ENCODE measurements at regions not wholly inside any gene's neighbourhood (a gene's known extent, or its start where the extent isn't known, plus 50 kb on each side); places are given as distances from the start of the nearest gene placed in this dataset.

GRCh38 chr11:70883973-70884623, 368.3 kb downstream of the SHANK2 start:
- Histone ChIP-seq H3K4me1 (ENCODE audit: control insufficient read depth, extremely low read depth, insufficient read depth, low read length) (no peaks in the 10 kb centered on the region), H3K27ac (ENCODE audit: insufficient read depth, low read length) (no peak overlapping the region), H3K27me3 (ENCODE audit: control insufficient read depth, insufficient read depth, low read length) (no peaks in the 10 kb centered on the region), H3K9me3 (ENCODE audit: control insufficient read depth, insufficient read depth, low read depth, low read length) (no peaks in the 10 kb centered on the region), H3K36me3 (ENCODE audit: control insufficient read depth, insufficient read depth, low read length) (no peaks in the 10 kb centered on the region), H2AFZ (ENCODE audit: low read length) (no peak overlapping the region), H3K4me2 (ENCODE audit: extremely low read depth, insufficient read depth, low read length) (no peak overlapping the region), H4K20me1 (ENCODE audit: control insufficient read depth, extremely low read depth, insufficient read depth, low read length) (no peaks in the 10 kb centered on the region), H3K4me3 (replicated peaks in 1 of 4; ENCODE audit: control extremely low read depth in 1 of 4, insufficient read depth in 1 of 4, low read depth in 3 of 4, low read length in 4 of 4) (no peak overlapping the region), H3K79me2 (ENCODE audit: control insufficient read depth, insufficient read depth, low read length) (no peaks in the 10 kb centered on the region), H3K9ac (ENCODE audit: insufficient read depth, low read length) (no peak overlapping the region)
- no peak for DNase-seq (ENCODE audit: low read depth in 2 of 2)
- TF ChIP-seq CTCF (conservative IDR thresholded peaks at IDR 0.05 in 1 of 2, IDR thresholded peaks at IDR 0.05 in 1 of 2; ENCODE audit: low read depth in 1 of 2, low read length in 2 of 2) (no peak), EZH2 (IDR thresholded peaks at IDR 0.05; ENCODE audit: low read length, missing control alignments) (no peak)

- TF ChIP-seq CTCF (conservative IDR thresholded peaks at IDR 0.05 in 1 of 2, IDR thresholded peaks at IDR 0.05 in 1 of 2; ENCODE audit: low read depth in 1 of 2, low read length in 2 of 2) (no peak), EZH2 (IDR thresholded peaks at IDR 0.05; ENCODE audit: low read length, missing control alignments) (no peak)
- no peaks in the 10 kb centered on the region for H3K9me3 ChIP-seq (ENCODE audit: control insufficient read depth, insufficient read depth, low read depth, low read length)
- no peaks in the 10 kb centered on the region for H3K27me3 ChIP-seq (ENCODE audit: control insufficient read depth, insufficient read depth, low read length)
- no peak overlapping the region for H3K4me2 ChIP-seq (ENCODE audit: extremely low read depth, insufficient read depth, low read length)
- H3K79me2 ChIP-seq (ENCODE audit: control insufficient read depth, insufficient read depth, low read length) = no peaks in the 10 kb centered on the region
- no peaks in the 10 kb centered on the region for H3K4me1 ChIP-seq (ENCODE audit: control insufficient read depth, extremely low read depth, insufficient read depth, low read length)
- no peak overlapping the region for H3K9ac ChIP-seq (ENCODE audit: insufficient read depth, low read length)
- H4K20me1 ChIP-seq (ENCODE audit: control insufficient read depth, extremely low read depth, insufficient read depth, low read length) = no peaks in the 10 kb centered on the region
- no peak for DNase-seq (ENCODE audit: low read depth in 2 of 2)
- no peak overlapping the region for H2AFZ ChIP-seq (ENCODE audit: low read length)
- H3K36me3 ChIP-seq (ENCODE audit: control insufficient read depth, insufficient read depth, low read length) = no peaks in the 10 kb centered on the region
- H3K4me3 ChIP-seq (replicated peaks in 1 of 4; ENCODE audit: control extremely low read depth in 1 of 4, insufficient read depth in 1 of 4, low read depth in 3 of 4, low read length in 4 of 4) = no peak overlapping the region
- H3K27ac ChIP-seq (ENCODE audit: insufficient read depth, low read length) = no peak overlapping the region
Observed at GRCh38 chr11:70885281-70886231, 366.8 kb downstream of the SHANK2 start.

GRCh38 chr11:70886256-70886655, 366.1 kb downstream of the SHANK2 start:
- Histone ChIP-seq H3K4me1 (ENCODE audit: control insufficient read depth, extremely low read depth, insufficient read depth, low read length) (no peaks in the 10 kb centered on the region), H3K4me2 (ENCODE audit: extremely low read depth, insufficient read depth, low read length) (no peak overlapping the region), H2AFZ (ENCODE audit: low read length) (no peak overlapping the region), H3K27me3 (ENCODE audit: control insufficient read depth, insufficient read depth, low read length) (no peaks in the 10 kb centered on the region), H3K79me2 (ENCODE audit: control insufficient read depth, insufficient read depth, low read length) (no peaks in the 10 kb centered on the region), H3K4me3 (replicated peaks in 1 of 4; ENCODE audit: control extremely low read depth in 1 of 4, insufficient read depth in 1 of 4, low read depth in 3 of 4, low read length in 4 of 4) (no peak overlapping the region), H3K36me3 (ENCODE audit: control insufficient read depth, insufficient read depth, low read length) (no peaks in the 10 kb centered on the region), H3K9ac (ENCODE audit: insufficient read depth, low read length) (no peak overlapping the region), H3K27ac (ENCODE audit: insufficient read depth, low read length) (no peak overlapping the region), H3K9me3 (ENCODE audit: control insufficient read depth, insufficient read depth, low read depth, low read length) (no peaks in the 10 kb centered on the region), H4K20me1 (ENCODE audit: control insufficient read depth, extremely low read depth, insufficient read depth, low read length) (no peaks in the 10 kb centered on the region)
- no peak for DNase-seq (ENCODE audit: low read depth in 2 of 2)
- TF ChIP-seq EZH2 (IDR thresholded peaks at IDR 0.05; ENCODE audit: low read length, missing control alignments) = no peak
- TF ChIP-seq CTCF (conservative IDR thresholded peaks at IDR 0.05 in 1 of 2, IDR thresholded peaks at IDR 0.05 in 1 of 2; ENCODE audit: low read depth in 1 of 2, low read length in 2 of 2) = no peak
